Suprapubic skin (tissue), 3 donors: ENCODE measurements at regions not wholly inside any gene's neighbourhood (a gene's known extent, or its start where the extent isn't known, plus 50 kb on each side); places are given as distances from the start of the nearest gene placed in this dataset.

Experiments used
- CTCF ChIP-seq, 2 donors: fragments of 200-600 bp in 1 of 2; fragments of 450-650 bp in 1 of 2; sonication (generic) in 1 of 2; IDR thresholded peaks; one replicate each; pipeline ENCODE4 v1.5.1; 2016 to 2019; ENCODE audit warnings: antibody characterized with exemption in 2 of 2, mild to moderate bottlenecking in 1 of 2, moderate library complexity in 1 of 2
- EP300 ChIP-seq: sonication (generic); formaldehyde crosslinking; IDR thresholded peaks from one replicate; pipeline ENCODE4 v1.6.1; 2017; ENCODE audit warnings: antibody characterized with exemption

GRCh38 chr5:6181871-6182270 is 196.5 kb downstream of the MED10 start:
- TF ChIP-seq CTCF (IDR thresholded peaks at IDR 0.05) (no peak), EP300 (no peak)
